IMR-90 (cell line): ENCODE measurements at regions not wholly inside any gene's neighbourhood (a gene's known extent, or its start where the extent isn't known, plus 50 kb on each side); places are given as distances from the start of the nearest gene placed in this dataset.

Experiments used
- ATAC-seq: fragments of 200-7000 bp; cut with Tn5 transposase; 2 replicates; pipeline ENCODE4 v1.9.1; 2020; ENCODE audit warnings: low read depth, mild to moderate bottlenecking, moderate library complexity
- BruUV-seq: library from RNA; stranded (reverse); fragments of 400-500 nt; replicated peaks from 2 replicates; lab custom pipeline; 2021; lab: Mats Ljungman, UMichigan
- CTCF ChIA-PET: fragments of 300-600 bp; formaldehyde crosslinking; extraction: SDS; loops from one replicate; lab custom pipeline; 2021; ENCODE audit warnings: antibody characterized with exemption; lab: Yijun Ruan, JAX
- POLR2A ChIA-PET: fragments of 300-600 bp; sonication (Branson Sonifier 250); formaldehyde crosslinking; loops from one replicate; lab custom pipeline; 2022; ENCODE audit warnings: antibody characterized with exemption; ENCODE audit not compliant: unreplicated experiment; lab: Charles Lee
- DNase-seq: peaks from one replicate; pipeline ENCODE4 v3.0.0; 2013
- H2AFZ ChIP-seq: replicated peaks from 2 replicates; pipeline ENCODE3; 2013; ENCODE audit warnings: low read length, mild to moderate bottlenecking; ENCODE audit not compliant: poor library complexity
- H2AK5ac ChIP-seq: 2 replicates; pipeline ENCODE4 v1.6.1; 2013; ENCODE audit warnings: low read depth, low read length, inconsistent platforms
- H2AK9ac ChIP-seq: replicated peaks from 2 replicates; pipeline ENCODE3; 2013; ENCODE audit warnings: mild to moderate bottlenecking, low read depth, low read length, moderate library complexity; ENCODE audit not compliant: poor library complexity
- H2BK120ac ChIP-seq: 2 replicates; pipeline ENCODE4 v1.6.1; 2013; ENCODE audit warnings: low read depth, low read length, inconsistent platforms
- H2BK15ac ChIP-seq: 3 replicates; pipeline ENCODE4 v1.6.1; 2013; ENCODE audit warnings: low read depth, low read length, inconsistent platforms
- H2BK20ac ChIP-seq: 2 replicates; pipeline ENCODE4 v1.6.1; 2013; ENCODE audit warnings: low read depth, mild to moderate bottlenecking, inconsistent platforms, low read length, moderate library complexity
- H2BK5ac ChIP-seq: 2 replicates; pipeline ENCODE4 v1.6.1; 2013; ENCODE audit warnings: mild to moderate bottlenecking, low read depth, low read length, inconsistent platforms; ENCODE audit not compliant: poor library complexity, severe bottlenecking
- H3K14ac ChIP-seq: replicated peaks from 2 replicates; pipeline ENCODE4 v1.6.1; 2013; ENCODE audit warnings: low read depth, low read length, inconsistent platforms
- H3K18ac ChIP-seq: 2 replicates; pipeline ENCODE4 v1.6.1; 2013; ENCODE audit warnings: low read depth, low read length, control low read depth
- H3K23ac ChIP-seq: 2 replicates; pipeline ENCODE4 v1.6.1; 2013; ENCODE audit warnings: low read depth, low read length, inconsistent platforms
- H3K27ac ChIP-seq: 2 replicates; pipeline ENCODE4 v1.5.1; 2013; ENCODE audit warnings: mild to moderate bottlenecking, control low read depth, low read length; ENCODE audit not compliant: insufficient read depth
- H3K27me3 ChIP-seq: 2 replicates; pipeline ENCODE4 v1.6.1; 2013; ENCODE audit warnings: low read length; ENCODE audit not compliant: control insufficient read depth, insufficient read depth
- H3K36me3 ChIP-seq: 2 replicates; pipeline ENCODE4 v1.6.1; 2013; ENCODE audit warnings: low read length, mixed read lengths; ENCODE audit not compliant: control insufficient read depth, insufficient read depth
- H3K4ac ChIP-seq: 2 replicates; pipeline ENCODE4 v1.6.1; 2013; ENCODE audit warnings: low read depth, low read length, inconsistent platforms
- H3K4me1 ChIP-seq: 2 replicates; pipeline ENCODE4 v1.6.1; 2013; ENCODE audit warnings: low read length, mixed read lengths; ENCODE audit not compliant: control insufficient read depth, insufficient read depth
- H3K4me2 ChIP-seq: 2 replicates; pipeline ENCODE4 v1.6.1; 2013; ENCODE audit warnings: low read depth, mild to moderate bottlenecking, control low read depth, low read length, moderate library complexity
- H3K4me3 ChIP-seq: 2 replicates; pipeline ENCODE4 v1.5.1; 2013; ENCODE audit warnings: low read depth, mild to moderate bottlenecking, control low read depth, low read length, moderate library complexity; ENCODE audit not compliant: insufficient read depth
- H3K56ac ChIP-seq: 2 replicates; pipeline ENCODE4 v1.6.1; 2013; ENCODE audit warnings: low read length, inconsistent platforms; ENCODE audit not compliant: insufficient read depth; ENCODE audit errors: extremely low read depth
- H3K79me1 ChIP-seq, 2 experiments: 2 replicates each; pipeline ENCODE4 v1.6.1; 2013; ENCODE audit warnings: low read length in 2 of 2, inconsistent platforms in 1 of 2, low read depth in 1 of 2
- H3K9ac ChIP-seq: 2 replicates; pipeline ENCODE4 v1.6.1; 2013; ENCODE audit warnings: low read depth, low read length, control low read depth
- H3K9me1 ChIP-seq: 2 replicates; pipeline ENCODE4 v1.6.1; 2013; ENCODE audit warnings: low read length, inconsistent platforms; ENCODE audit not compliant: insufficient read depth
- H3K9me3 ChIP-seq: 2 replicates; pipeline ENCODE4 v1.6.1; 2013; ENCODE audit warnings: low read length; ENCODE audit not compliant: control insufficient read depth, insufficient read depth
- H4K20me1 ChIP-seq: 2 replicates; pipeline ENCODE4 v1.6.1; 2013; ENCODE audit warnings: low read length, inconsistent platforms; ENCODE audit not compliant: insufficient read depth
- H4K5ac ChIP-seq: 2 replicates; pipeline ENCODE4 v1.6.1; 2013; ENCODE audit warnings: mild to moderate bottlenecking, low read depth, low read length, control low read depth
- H4K8ac ChIP-seq, 2 experiments: 2 replicates each; pipeline ENCODE4 v1.6.1; 2013; ENCODE audit warnings: low read depth in 2 of 2, low read length in 2 of 2, control low read depth in 1 of 2, inconsistent platforms in 1 of 2
- H4K91ac ChIP-seq: 2 replicates; pipeline ENCODE4 v1.6.1; 2013; ENCODE audit warnings: low read depth, low read length, inconsistent platforms; ENCODE audit not compliant: insufficient read depth
- BHLHE40 ChIP-seq: fragments of 150-350 bp; IDR thresholded peaks from 2 replicates; pipeline ENCODE4 v1.6.1; 2016; ENCODE audit warnings: mild to moderate bottlenecking, low read depth, low read length
- CEBPB ChIP-seq: IDR thresholded peaks from 2 replicates; pipeline ENCODE4 v1.6.1; 2012; ENCODE audit warnings: low read depth, low read length, improper control_type of control experiment
- CHD1 ChIP-seq: IDR thresholded peaks from 2 replicates; pipeline ENCODE4 v1.6.1; 2012; ENCODE audit warnings: low read depth, low read length, improper control_type of control experiment
- FOS ChIP-seq: fragments of 150-350 bp; IDR thresholded peaks from 2 replicates; pipeline ENCODE4 v1.6.1; 2016; ENCODE audit warnings: low read depth, low read length
- MAFK ChIP-seq: IDR thresholded peaks from 2 replicates; pipeline ENCODE4 v1.6.1; 2012; ENCODE audit warnings: low read depth, low read length, improper control_type of control experiment
- MAZ ChIP-seq: IDR thresholded peaks from 2 replicates; pipeline ENCODE4 v1.6.1; 2012; ENCODE audit warnings: low read depth, mild to moderate bottlenecking, low read length, improper control_type of control experiment, moderate library complexity, borderline replicate concordance
- MXI1 ChIP-seq: IDR thresholded peaks from 2 replicates; pipeline ENCODE4 v1.6.1; 2012; ENCODE audit warnings: low read depth, mild to moderate bottlenecking, low read length, moderate library complexity, borderline replicate concordance
- NFE2L2 ChIP-seq: fragments of 150-350 bp; IDR thresholded peaks from 2 replicates; pipeline ENCODE4 v1.6.1; 2016; ENCODE audit warnings: low read depth, mild to moderate bottlenecking, low read length
- POLR2A ChIP-seq: IDR thresholded peaks from 2 replicates; pipeline ENCODE4 v1.6.1; 2012; ENCODE audit warnings: mild to moderate bottlenecking, low read depth, low read length
- RAD21 ChIP-seq: IDR thresholded peaks from 2 replicates; pipeline ENCODE4 v1.6.1; 2012; ENCODE audit warnings: low read length, improper control_type of control experiment
- RCOR1 ChIP-seq: IDR thresholded peaks from 2 replicates; pipeline ENCODE4 v1.6.1; 2012; ENCODE audit warnings: mild to moderate bottlenecking, low read length, improper control_type of control experiment; ENCODE audit not compliant: insufficient replicate concordance
- RFX5 ChIP-seq: IDR thresholded peaks from 2 replicates; pipeline ENCODE4 v1.8.0; 2012; ENCODE audit warnings: low read depth, mild to moderate bottlenecking, low read length, moderate library complexity
- SMC3 ChIP-seq: fragments of 150-350 bp; IDR thresholded peaks from 2 replicates; pipeline ENCODE4 v1.6.1; 2016; ENCODE audit warnings: low read depth, mild to moderate bottlenecking, antibody characterized with exemption, low read length, moderate library complexity
- WGBS, 2 experiments: methylation state at CpG; one replicate each; pipeline versions ENCODE4 v1.1.5 to v1.1.7; 2013; ENCODE audit warnings: missing lambda C conversion rate in 2 of 2; ENCODE audit not compliant: insufficient read length in 1 of 2; ENCODE audit errors: extremely low coverage in 2 of 2; 5-methylcytosine and 5-hydroxymethylcytosine counted together
- dilution Hi-C: fragments of 300-500 bp; cut with HindIII; formaldehyde crosslinking; loops from one replicate; pipeline ENCODE4 v1.14.3; 2018; ENCODE audit warnings: low sequenced_read_pairs; ENCODE audit not compliant: unreplicated experiment
- in situ Hi-C: fragments of 300-500 bp; cut with MboI; formaldehyde crosslinking; loops from 3 replicates; pipeline ENCODE4 v1.14.3; 2019; ENCODE audit warnings: low sequenced_read_pairs, inconsistent platforms, mixed read lengths
- intact Hi-C: fragments of 100-400 bp; cut with micrococcal nuclease; formaldehyde crosslinking; loops from 2 replicates; pipeline ENCODE4 v1.10.0; 2022
- TF ChIP-seq, protein P1 (sequence below): fragments of 150-350 bp; IDR thresholded peaks from 2 replicates; pipeline ENCODE4 v1.6.1; 2016; ENCODE audit warnings: low read depth, mild to moderate bottlenecking, low read length, moderate library complexity, borderline replicate concordance
- TF ChIP-seq, protein P2 (sequence below): conservative IDR thresholded peaks from 2 replicates; pipeline ENCODE4 v1.5.1; 2012; ENCODE audit warnings: mild to moderate bottlenecking, low read depth, low read length, improper control_type of control experiment
- TF ChIP-seq, protein P3 (sequence below): fragments of 150-350 bp; IDR thresholded peaks from 2 replicates; pipeline ENCODE4 v1.6.1; 2017; ENCODE audit warnings: mild to moderate bottlenecking, antibody characterized with exemption, low read length, low read depth

DNA sequence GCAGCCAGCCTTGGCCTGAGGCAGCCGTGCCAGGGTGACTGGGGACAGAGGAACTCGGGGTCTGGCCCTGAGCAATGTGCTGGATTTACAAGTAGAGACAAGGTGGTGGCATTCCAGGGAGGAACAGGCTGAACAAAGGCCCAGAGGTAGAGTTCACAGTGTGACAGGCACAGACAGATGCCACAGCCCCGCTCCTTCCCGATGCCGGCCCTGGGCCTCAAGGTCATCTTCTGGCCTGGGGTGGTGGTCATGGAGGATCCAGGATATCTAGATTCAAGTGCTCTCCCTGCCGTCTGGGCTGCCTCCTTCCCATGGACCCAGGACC is 68.9 kb upstream of the COL13A1 start:
- Histone ChIP-seq H3K4me2 (no peak overlapping the region), H4K8ac (peak overlapping the region in 1 of 2 experiments; percentile 71; a peak in 2 of 4 replicates), H2AK5ac (peak overlapping the region; percentile 95), H2BK15ac (peak overlapping the region; percentile 80; the same call in 2 of the 3 replicates), H2AK9ac (peak overlapping the region; percentile 11), H3K36me3 (no peaks in the 10 kb centered on the region), H4K5ac (no peak overlapping the region; the same call in 1 of the 2 replicates), H3K18ac (peak overlapping the region; percentile 3), H3K23ac (no peak overlapping the region), H3K9ac (no peak overlapping the region), H3K14ac (peak overlapping the region; percentile 92), H4K91ac (0 out of 2 replicates have a peak overlapping the region, but pooled peaks have one; percentile 70), H4K20me1 (peaks cover 4% of the 10 kb centered on the region; the same call in 1 of the 2 replicates), H3K4me1 (peaks cover 56% of the 10 kb centered on the region), H3K4me3 (no peak overlapping the region), H3K56ac (no peak overlapping the region), H3K27ac (no peak overlapping the region), H3K9me3 (no peaks in the 10 kb centered on the region), H2BK20ac (peak overlapping the region; percentile 72; the same call in 1 of the 2 replicates), H3K9me1 (peaks cover 33% of the 10 kb centered on the region), H2BK120ac (peak overlapping the region; percentile 91), H2AFZ (peak overlapping the region; percentile 55), H3K4ac (peak overlapping the region; percentile 84), H2BK5ac (no peak overlapping the region), H3K27me3 (no peaks in the 10 kb centered on the region), H3K79me1 (no peaks in the 10 kb centered on the region; a peak in 1 of 4 replicates)
- in situ Hi-C loops, result no loop called here
- TF ChIP-seq CEBPB, result no peak
- no peak for TF ChIP-seq BHLHE40
- TF ChIP-seq NFE2L2, result no peak
- no peak for TF ChIP-seq FOS
- TF ChIP-seq POLR2A, result no peak
- no peak for TF ChIP-seq MAFK
- TF ChIP-seq, protein P1, sequence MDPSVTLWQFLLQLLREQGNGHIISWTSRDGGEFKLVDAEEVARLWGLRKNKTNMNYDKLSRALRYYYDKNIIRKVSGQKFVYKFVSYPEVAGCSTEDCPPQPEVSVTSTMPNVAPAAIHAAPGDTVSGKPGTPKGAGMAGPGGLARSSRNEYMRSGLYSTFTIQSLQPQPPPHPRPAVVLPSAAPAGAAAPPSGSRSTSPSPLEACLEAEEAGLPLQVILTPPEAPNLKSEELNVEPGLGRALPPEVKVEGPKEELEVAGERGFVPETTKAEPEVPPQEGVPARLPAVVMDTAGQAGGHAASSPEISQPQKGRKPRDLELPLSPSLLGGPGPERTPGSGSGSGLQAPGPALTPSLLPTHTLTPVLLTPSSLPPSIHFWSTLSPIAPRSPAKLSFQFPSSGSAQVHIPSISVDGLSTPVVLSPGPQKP, result no peak
- no peak for TF ChIP-seq CHD1
- no peak for TF ChIP-seq RCOR1
- TF ChIP-seq, protein P2, sequence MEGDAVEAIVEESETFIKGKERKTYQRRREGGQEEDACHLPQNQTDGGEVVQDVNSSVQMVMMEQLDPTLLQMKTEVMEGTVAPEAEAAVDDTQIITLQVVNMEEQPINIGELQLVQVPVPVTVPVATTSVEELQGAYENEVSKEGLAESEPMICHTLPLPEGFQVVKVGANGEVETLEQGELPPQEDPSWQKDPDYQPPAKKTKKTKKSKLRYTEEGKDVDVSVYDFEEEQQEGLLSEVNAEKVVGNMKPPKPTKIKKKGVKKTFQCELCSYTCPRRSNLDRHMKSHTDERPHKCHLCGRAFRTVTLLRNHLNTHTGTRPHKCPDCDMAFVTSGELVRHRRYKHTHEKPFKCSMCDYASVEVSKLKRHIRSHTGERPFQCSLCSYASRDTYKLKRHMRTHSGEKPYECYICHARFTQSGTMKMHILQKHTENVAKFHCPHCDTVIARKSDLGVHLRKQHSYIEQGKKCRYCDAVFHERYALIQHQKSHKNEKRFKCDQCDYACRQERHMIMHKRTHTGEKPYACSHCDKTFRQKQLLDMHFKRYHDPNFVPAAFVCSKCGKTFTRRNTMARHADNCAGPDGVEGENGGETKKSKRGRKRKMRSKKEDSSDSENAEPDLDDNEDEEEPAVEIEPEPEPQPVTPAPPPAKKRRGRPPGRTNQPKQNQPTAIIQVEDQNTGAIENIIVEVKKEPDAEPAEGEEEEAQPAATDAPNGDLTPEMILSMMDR, result no peak
- no peak for TF ChIP-seq RFX5
- TF ChIP-seq RAD21, result no peak
- TF ChIP-seq, protein P3, sequence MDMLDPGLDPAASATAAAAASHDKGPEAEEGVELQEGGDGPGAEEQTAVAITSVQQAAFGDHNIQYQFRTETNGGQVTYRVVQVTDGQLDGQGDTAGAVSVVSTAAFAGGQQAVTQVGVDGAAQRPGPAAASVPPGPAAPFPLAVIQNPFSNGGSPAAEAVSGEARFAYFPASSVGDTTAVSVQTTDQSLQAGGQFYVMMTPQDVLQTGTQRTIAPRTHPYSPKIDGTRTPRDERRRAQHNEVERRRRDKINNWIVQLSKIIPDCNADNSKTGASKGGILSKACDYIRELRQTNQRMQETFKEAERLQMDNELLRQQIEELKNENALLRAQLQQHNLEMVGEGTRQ, result no peak
- no peak for TF ChIP-seq MAZ
- TF ChIP-seq MXI1, result no peak
- no peak for TF ChIP-seq SMC3
- no CpG with 5 or more reads among the region's 6 CpGs for WGBS, 2 experiments
- ATAC-seq (no peak), DNase-seq (no peak)
- BruUV-seq, result no TSS peak
- ChIA-PET POLR2A (no interaction called here), CTCF (interaction anchor here (1.2 kb wide), 1 partner anchor 182 kb away, joined by 4 read pairs; no protein-coding TSS in a partner anchor)
- dilution Hi-C loops, result no loop called here
- intact Hi-C loops, result loop anchor here (5.0 kb wide), 1 partner anchor 180 kb away; no protein-coding TSS in a partner anchor
